Memory B cell (primary cell): ENCODE measurements at regions not wholly inside any gene's neighbourhood (a gene's known extent, or its start where the extent isn't known, plus 50 kb on each side); places are given as distances from the start of the nearest gene placed in this dataset.

Experiments
- ATAC-seq: fragments of 150-1000 bp; cut with Tn5 transposase; 2 replicates; pipeline ENCODE4 v1.10.0; 2021; ENCODE audit warnings: low read depth, mild to moderate bottlenecking, moderate library complexity
- DNase-seq, 2 donors: peaks; one replicate each; pipeline ENCODE4 v3.0.0; 2022; ENCODE audit warnings: low spot score in 2 of 2
- H3K27ac Mint-ChIP-seq: one replicate; pipeline ENCODE4 v1.8.0; 2022; ENCODE audit warnings: mild to moderate bottlenecking, moderate library complexity, mixed read lengths
- H3K27me3 Mint-ChIP-seq: one replicate; pipeline ENCODE4 v1.8.0; 2022; ENCODE audit warnings: mixed read lengths
- H3K36me3 Mint-ChIP-seq: one replicate; pipeline ENCODE4 v1.8.0; 2022; ENCODE audit warnings: mild to moderate bottlenecking, mixed read lengths
- H3K4me1 Mint-ChIP-seq: one replicate; pipeline ENCODE4 v1.8.0; 2022; ENCODE audit warnings: mixed read lengths
- H3K4me3 Mint-ChIP-seq: one replicate; pipeline ENCODE4 v1.8.0; 2022; ENCODE audit warnings: mild to moderate bottlenecking, moderate library complexity, mixed read lengths
- H3K9me3 Mint-ChIP-seq: one replicate; pipeline ENCODE4 v1.8.0; 2022; ENCODE audit warnings: mixed read lengths

- DNase-seq (no peak), ATAC-seq (no peak)
- H3K4me1 Mint-ChIP-seq: peaks cover 35% of the 10 kb centered on the region
- no peaks in the 10 kb centered on the region for H3K36me3 Mint-ChIP-seq
- H3K9me3 Mint-ChIP-seq: peaks cover 1% of the 10 kb centered on the region
- no peak overlapping the region for H3K27ac Mint-ChIP-seq
- peaks cover 2% of the 10 kb centered on the region for H3K27me3 Mint-ChIP-seq
- H3K4me3 Mint-ChIP-seq: no peak overlapping the region
These were observed 82.2 kb upstream of the SLC22A16 start for GRCh38 chr6:110558575-110558974.

GRCh38 chr6:110557199-110557598 is 80.8 kb upstream of the SLC22A16 start:
- DNase-seq: no peak
- Mint-ChIP-seq H3K36me3 (no peaks in the 10 kb centered on the region), H3K4me1 (peaks cover 24% of the 10 kb centered on the region), H3K4me3 (no peak overlapping the region), H3K27ac (no peak overlapping the region), H3K27me3 (peaks cover 2% of the 10 kb centered on the region), H3K9me3 (peaks cover under 1% of the 10 kb centered on the region)
- no peak for ATAC-seq

GRCh38 chr6:110556317-110557110 is 80.1 kb upstream of the SLC22A16 start:
- Mint-ChIP-seq H3K27me3 (peaks cover 2% of the 10 kb centered on the region), H3K27ac (no peak overlapping the region), H3K4me1 (peaks cover 18% of the 10 kb centered on the region), H3K4me3 (no peak overlapping the region), H3K36me3 (no peaks in the 10 kb centered on the region), H3K9me3 (peaks cover 1% of the 10 kb centered on the region)
- no peak for ATAC-seq
- DNase-seq: no peak

GRCh38 chr6:110554966-110555460 is 78.6 kb upstream of the SLC22A16 start:
- Mint-ChIP-seq H3K27ac (no peak overlapping the region), H3K27me3 (peaks cover 5% of the 10 kb centered on the region), H3K9me3 (peaks cover 1% of the 10 kb centered on the region), H3K36me3 (peaks cover 3% of the 10 kb centered on the region), H3K4me3 (no peak overlapping the region), H3K4me1 (peaks cover 6% of the 10 kb centered on the region)
- ATAC-seq (no peak), DNase-seq (no peak)

- H3K9me3 Mint-ChIP-seq: peaks cover 3% of the 10 kb centered on the region
- H3K4me1 Mint-ChIP-seq: peaks cover 6% of the 10 kb centered on the region
- H3K36me3 Mint-ChIP-seq: peaks cover 3% of the 10 kb centered on the region
- DNase-seq (no peak), ATAC-seq (no peak)
- peaks cover 7% of the 10 kb centered on the region for H3K27me3 Mint-ChIP-seq
- no peak overlapping the region for H3K27ac Mint-ChIP-seq
- H3K4me3 Mint-ChIP-seq: no peak overlapping the region
These were observed 78.0 kb upstream of the SLC22A16 start for GRCh38 chr6:110554441-110554840.

GRCh38 chr6:110552901-110553641 is 76.7 kb upstream of the SLC22A16 start:
- Mint-ChIP-seq H3K27me3 (peaks cover 7% of the 10 kb centered on the region), H3K9me3 (peaks cover 3% of the 10 kb centered on the region), H3K27ac (no peak overlapping the region), H3K36me3 (peaks cover 4% of the 10 kb centered on the region), H3K4me1 (peaks cover 4% of the 10 kb centered on the region), H3K4me3 (no peak overlapping the region)
- no peak for DNase-seq
- ATAC-seq: no peak

- DNase-seq (no peak), ATAC-seq (no peak)
- H3K27ac Mint-ChIP-seq: no peak overlapping the region
- H3K9me3 Mint-ChIP-seq: peaks cover 3% of the 10 kb centered on the region
- peaks cover 4% of the 10 kb centered on the region for H3K36me3 Mint-ChIP-seq
- peaks cover 7% of the 10 kb centered on the region for H3K27me3 Mint-ChIP-seq
- peaks cover 2% of the 10 kb centered on the region for H3K4me1 Mint-ChIP-seq
- H3K4me3 Mint-ChIP-seq: no peak overlapping the region
These were observed 75.7 kb upstream of the SLC22A16 start for GRCh38 chr6:110552076-110552475.

- Mint-ChIP-seq H3K27me3 (peaks cover 12% of the 10 kb centered on the region), H3K4me3 (no peak overlapping the region), H3K9me3 (peaks cover 3% of the 10 kb centered on the region), H3K4me1 (peaks cover 2% of the 10 kb centered on the region), H3K36me3 (peaks cover 8% of the 10 kb centered on the region), H3K27ac (no peak overlapping the region)
- ATAC-seq (no peak), DNase-seq (no peak)
These were observed 74.7 kb upstream of the SLC22A16 start for GRCh38 chr6:110551088-110551487.

GRCh38 chr6:110550353-110550752 is 73.9 kb upstream of the SLC22A16 start:
- peaks cover 2% of the 10 kb centered on the region for H3K4me1 Mint-ChIP-seq
- peaks cover 5% of the 10 kb centered on the region for H3K9me3 Mint-ChIP-seq
- H3K4me3 Mint-ChIP-seq: no peak overlapping the region
- no peak overlapping the region for H3K27ac Mint-ChIP-seq
- peaks cover 10% of the 10 kb centered on the region for H3K36me3 Mint-ChIP-seq
- H3K27me3 Mint-ChIP-seq: peaks cover 12% of the 10 kb centered on the region
- ATAC-seq (no peak), DNase-seq (no peak)

- Mint-ChIP-seq H3K36me3 (peaks cover 13% of the 10 kb centered on the region), H3K4me1 (peaks cover 7% of the 10 kb centered on the region), H3K4me3 (no peak overlapping the region), H3K27ac (no peak overlapping the region), H3K9me3 (peaks cover 8% of the 10 kb centered on the region), H3K27me3 (peaks cover 10% of the 10 kb centered on the region)
- DNase-seq (no peak), ATAC-seq (no peak)
These were observed 72.9 kb upstream of the SLC22A16 start for GRCh38 chr6:110549277-110549676.

GRCh38 chr6:110548110-110548847 is 71.9 kb upstream of the SLC22A16 start:
- Mint-ChIP-seq H3K4me3 (no peak overlapping the region), H3K36me3 (peaks cover 13% of the 10 kb centered on the region)
- no peak for DNase-seq

GRCh38 chr6:110547266-110547964 is 71.0 kb upstream of the SLC22A16 start:
- DNase-seq (no peak), ATAC-seq (no peak)
- no peak overlapping the region for H3K4me3 Mint-ChIP-seq
- H3K36me3 Mint-ChIP-seq: peaks cover 13% of the 10 kb centered on the region
- H3K9me3 Mint-ChIP-seq: peaks cover 8% of the 10 kb centered on the region
- H3K27me3 Mint-ChIP-seq: peaks cover 12% of the 10 kb centered on the region
- peaks cover 14% of the 10 kb centered on the region for H3K4me1 Mint-ChIP-seq
- no peak overlapping the region for H3K27ac Mint-ChIP-seq

More at GRCh38 chr6:110548110-110548847, 71.9 kb upstream of the SLC22A16 start:
- Mint-ChIP-seq H3K27me3 (peaks cover 12% of the 10 kb centered on the region), H3K9me3 (peaks cover 8% of the 10 kb centered on the region), H3K27ac (no peak overlapping the region), H3K4me1 (peaks cover 14% of the 10 kb centered on the region)
- ATAC-seq: no peak

GRCh38 chr6:110545081-110545872 is 68.9 kb upstream of the SLC22A16 start:
- H3K27me3 Mint-ChIP-seq: peaks cover 10% of the 10 kb centered on the region
- no peak for DNase-seq
- H3K9me3 Mint-ChIP-seq: peaks cover 7% of the 10 kb centered on the region
- peaks cover 10% of the 10 kb centered on the region for H3K36me3 Mint-ChIP-seq
- peak overlapping the region; percentile 60 for H3K4me3 Mint-ChIP-seq
- peaks cover 12% of the 10 kb centered on the region for H3K4me1 Mint-ChIP-seq
- no peak for ATAC-seq
- H3K27ac Mint-ChIP-seq: no peak overlapping the region
